Erythroblast (primary cell): ENCODE measurements at regions not wholly inside any gene's neighbourhood (a gene's known extent, or its start where the extent isn't known, plus 50 kb on each side); places are given as distances from the start of the nearest gene placed in this dataset.

Source experiments
- DNase-seq, 2 experiments: peaks; one replicate each; lab custom pipeline; 2025; lab: John Stamatoyannopoulos, UW
- GATA1 ChIP-seq: IDR thresholded peaks from 2 replicates; pipeline ENCODE4 v1.6.1; 2011; ENCODE audit warnings: low read depth, mild to moderate bottlenecking, control low read depth, low read length, moderate library complexity
- POLR2A ChIP-seq: IDR thresholded peaks from 2 replicates; pipeline ENCODE4 v1.6.1; 2011; ENCODE audit warnings: mild to moderate bottlenecking, low read length

DNA sequence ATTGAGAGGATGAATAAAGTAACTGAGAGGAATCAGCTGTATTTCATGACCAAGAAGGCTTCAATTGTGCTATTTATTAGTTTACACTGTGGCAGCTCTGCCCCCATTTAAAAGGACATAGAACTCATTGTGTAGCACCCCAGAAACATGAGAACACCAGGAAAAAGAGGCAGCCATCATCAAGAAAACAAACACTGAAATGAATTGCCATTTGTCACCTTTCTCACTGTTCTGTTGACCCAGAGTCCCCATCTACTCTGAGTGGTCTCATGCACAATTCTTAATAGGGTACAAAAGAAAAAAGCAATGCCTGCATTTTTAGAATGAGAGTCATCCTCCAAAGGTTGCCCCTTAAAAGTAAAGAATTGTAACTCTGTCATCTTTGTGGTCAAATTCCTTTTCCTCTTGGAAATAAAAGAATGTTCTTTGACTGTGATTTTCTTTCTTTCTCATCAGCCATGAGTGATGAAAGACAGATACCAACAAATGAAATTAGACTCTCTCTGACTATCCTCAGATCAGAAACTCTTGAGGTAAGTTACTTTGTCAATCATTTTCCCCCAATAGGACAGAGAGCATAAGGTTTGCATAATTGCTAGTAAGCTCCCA, 1941.9 kb upstream of the PIK3C3 start:
- no peak for DNase-seq
- TF ChIP-seq GATA1, result no peak
- TF ChIP-seq POLR2A, result no peak

DNA sequence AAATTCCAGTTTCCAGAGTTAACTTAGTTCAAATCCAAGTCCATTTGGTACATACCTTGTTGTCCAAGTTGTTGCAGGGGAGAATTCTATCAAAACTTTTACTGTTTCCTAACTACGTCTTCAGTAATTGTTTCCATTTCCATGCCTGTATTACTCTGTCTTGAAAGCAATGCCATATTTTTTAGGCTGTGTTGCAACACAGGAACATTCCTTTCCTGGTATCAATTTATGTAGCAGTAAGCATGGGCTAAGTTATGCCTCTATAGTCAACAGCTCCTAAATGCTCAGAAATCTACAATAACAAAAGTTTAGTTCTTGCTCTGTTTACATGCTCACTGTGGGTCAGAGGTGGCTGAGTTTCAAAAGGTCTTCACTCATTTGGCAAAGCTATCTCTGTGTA, 1943.8 kb upstream of the PIK3C3 start:
- no peak for DNase-seq
- TF ChIP-seq GATA1 (no peak), POLR2A (no peak)

DNA sequence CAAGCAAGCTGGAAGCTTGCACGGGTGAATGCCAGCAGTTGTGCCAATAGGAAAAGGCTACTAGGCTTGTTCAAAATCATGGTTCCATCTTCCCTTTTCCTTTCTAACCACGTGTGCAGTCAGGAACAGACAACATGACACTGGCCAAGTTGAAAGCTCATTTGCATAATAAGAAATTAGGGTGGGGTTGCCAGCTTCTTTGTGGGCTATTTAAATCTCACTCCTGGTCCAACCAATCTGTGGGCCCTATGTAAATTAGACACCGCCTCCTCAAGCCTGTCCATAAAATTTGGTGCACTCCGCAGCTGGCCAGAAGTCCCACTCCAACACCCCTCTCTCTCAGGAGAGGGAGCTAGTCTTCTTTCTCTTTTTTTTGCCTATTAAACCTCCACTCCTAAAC, 1948.4 kb upstream of the PIK3C3 start:
- TF ChIP-seq GATA1, result no peak
- no peak for TF ChIP-seq POLR2A
- no peak for DNase-seq

DNA sequence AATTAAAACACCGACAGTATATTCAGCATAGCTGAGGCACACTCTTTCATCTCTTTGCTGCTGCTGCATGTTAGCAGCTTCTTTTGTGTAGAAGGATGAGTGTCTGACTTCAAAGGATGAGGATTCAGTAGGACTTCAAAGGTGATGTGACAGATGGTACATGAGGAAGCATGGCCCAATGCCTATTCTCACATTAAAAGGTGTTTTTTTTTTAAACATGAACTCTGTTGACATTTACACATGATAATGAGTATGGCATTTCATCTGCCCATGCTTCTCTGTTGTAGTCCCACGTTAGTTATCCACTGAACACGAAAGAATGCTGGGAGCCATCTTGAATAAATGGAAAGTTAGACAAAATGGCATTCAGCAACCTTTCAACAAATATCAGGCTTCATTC, 1950.8 kb upstream of the PIK3C3 start:
- DNase-seq, result no peak
- TF ChIP-seq GATA1, result no peak
- no peak for TF ChIP-seq POLR2A

DNA sequence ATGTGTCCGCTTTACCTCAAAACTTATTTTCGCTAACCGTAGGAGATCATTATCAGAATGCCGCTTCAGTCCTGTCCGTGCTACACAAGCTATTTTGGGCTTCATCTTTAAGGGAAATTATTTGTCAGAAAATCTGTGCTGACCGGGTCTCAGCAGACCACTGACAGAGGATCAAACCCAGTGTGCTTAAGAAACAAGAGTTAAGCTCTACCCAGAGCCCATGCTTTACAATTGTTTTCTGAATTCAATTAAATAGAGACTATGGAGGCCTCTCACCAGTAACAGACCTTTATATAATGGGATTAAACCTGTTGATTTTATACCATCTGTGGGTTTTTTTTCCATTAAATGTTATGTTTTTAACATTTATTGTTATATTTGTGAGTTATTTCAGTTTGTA, 1956.7 kb upstream of the PIK3C3 start:
- no peak for TF ChIP-seq POLR2A
- TF ChIP-seq GATA1, result no peak

DNA sequence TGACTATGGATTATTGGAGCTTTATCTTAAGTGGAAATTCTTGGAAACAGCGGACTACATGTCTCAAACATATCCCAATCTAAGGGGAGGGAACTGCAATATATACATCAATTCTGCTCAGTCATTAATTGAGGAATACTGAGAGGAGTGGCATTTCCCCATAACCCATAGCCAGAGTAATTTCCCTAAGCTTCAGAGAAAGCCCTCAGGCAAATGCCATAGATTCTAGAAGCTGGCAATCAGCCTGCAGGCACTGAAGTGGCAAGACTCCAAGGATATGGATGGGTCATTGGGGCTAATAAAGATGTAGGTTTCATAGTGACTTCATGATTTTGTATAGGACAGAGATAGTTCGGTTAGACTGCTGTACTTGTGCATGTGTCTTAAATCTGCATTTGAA, 1960.5 kb upstream of the PIK3C3 start:
- TF ChIP-seq GATA1, result no peak
- TF ChIP-seq POLR2A, result no peak
- DNase-seq, result no peak

More for the DNA sequence above, 1956.7 kb upstream of the PIK3C3 start:
- DNase-seq, result no peak

DNA sequence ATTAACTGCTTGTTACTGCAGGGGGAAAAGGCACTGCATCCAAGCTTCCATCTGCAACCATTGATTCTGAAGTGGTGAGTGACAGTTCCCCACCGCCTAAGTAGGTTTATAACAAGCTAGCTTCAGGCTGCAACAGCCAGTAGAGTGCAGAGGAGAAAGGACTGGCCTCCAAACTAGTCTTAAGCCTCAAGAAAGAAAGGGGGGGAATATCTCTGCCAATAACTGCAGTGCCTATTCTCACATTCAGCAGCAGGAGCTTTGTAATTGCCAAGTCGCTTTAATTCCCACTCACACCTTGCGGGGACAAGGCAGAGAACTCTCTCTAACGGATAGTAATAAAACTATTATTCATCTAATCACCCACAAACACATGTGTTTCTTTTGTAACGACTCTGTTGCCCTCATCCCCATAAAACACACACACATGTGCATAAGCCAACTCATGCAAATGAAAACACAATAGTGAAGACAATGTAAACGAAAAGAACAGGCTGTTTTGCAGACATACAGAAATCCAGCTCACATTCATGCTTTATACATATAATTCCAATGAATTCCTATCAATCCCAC, 1963.3 kb upstream of the PIK3C3 start:
- TF ChIP-seq POLR2A (no peak), GATA1 (no peak)

DNA sequence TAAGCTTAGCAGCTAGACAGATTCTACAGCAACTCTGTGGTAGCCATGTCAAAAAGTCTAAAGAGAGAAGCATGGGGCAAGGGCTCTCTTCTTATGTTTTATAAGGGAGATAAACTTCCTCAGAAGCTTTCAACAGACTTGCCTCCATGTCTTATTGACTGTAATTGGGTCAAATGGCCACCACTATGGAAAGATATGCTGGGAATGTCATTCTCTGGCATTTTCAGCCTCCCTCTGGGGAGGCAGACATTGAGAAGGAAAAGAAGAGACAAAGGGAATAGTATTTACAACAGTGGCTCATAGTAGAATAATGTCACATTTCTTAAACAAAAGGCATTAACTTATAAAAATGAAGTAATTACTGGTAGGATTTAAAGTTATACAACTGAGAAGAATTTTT, 1964.5 kb upstream of the PIK3C3 start:
- TF ChIP-seq POLR2A (no peak), GATA1 (no peak)
- DNase-seq, result no peak

More for the DNA sequence above, 1963.3 kb upstream of the PIK3C3 start:
- no peak for DNase-seq

DNA sequence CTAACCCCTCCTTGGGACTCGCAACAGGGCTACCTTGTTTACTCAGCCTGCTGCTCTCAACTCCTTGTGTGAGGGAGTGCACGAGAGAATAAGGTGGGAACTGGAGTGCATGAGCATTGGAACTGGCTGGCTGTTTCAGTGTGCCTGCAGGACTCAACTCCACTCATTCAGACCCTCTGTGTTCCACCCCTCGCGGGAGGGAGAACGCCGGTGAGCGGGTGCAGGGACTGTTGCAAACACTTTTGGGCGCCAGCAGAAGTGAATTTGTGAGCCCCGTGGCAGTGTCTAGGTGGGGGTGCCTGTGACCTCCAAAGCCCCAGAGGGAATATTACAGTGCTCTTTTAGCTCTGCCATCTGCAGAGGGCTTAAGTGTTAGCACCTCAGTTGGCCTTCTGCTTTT, 1978.3 kb upstream of the PIK3C3 start:
- no peak for DNase-seq
- TF ChIP-seq GATA1 (no peak), POLR2A (no peak)

DNA sequence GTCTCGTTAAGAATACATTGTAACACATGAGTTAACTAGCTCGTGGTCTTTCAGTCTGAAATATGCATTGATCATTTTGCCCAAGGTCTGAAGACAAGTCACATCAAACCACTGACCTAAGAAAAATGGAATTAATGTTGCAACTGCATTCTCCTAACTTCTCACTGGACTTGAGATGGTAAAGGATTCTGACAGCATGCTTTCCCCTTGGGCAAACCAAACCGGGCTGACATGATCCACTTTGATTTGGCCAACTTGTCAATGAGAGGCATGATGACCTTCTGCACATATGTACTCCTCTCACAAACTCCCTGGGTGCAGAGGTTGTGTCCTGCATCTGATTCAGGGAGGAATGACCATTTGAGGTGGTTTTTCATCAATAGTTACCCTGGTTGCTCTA, 1982.5 kb upstream of the PIK3C3 start:
- TF ChIP-seq POLR2A (no peak), GATA1 (no peak)
- no peak for DNase-seq

DNA sequence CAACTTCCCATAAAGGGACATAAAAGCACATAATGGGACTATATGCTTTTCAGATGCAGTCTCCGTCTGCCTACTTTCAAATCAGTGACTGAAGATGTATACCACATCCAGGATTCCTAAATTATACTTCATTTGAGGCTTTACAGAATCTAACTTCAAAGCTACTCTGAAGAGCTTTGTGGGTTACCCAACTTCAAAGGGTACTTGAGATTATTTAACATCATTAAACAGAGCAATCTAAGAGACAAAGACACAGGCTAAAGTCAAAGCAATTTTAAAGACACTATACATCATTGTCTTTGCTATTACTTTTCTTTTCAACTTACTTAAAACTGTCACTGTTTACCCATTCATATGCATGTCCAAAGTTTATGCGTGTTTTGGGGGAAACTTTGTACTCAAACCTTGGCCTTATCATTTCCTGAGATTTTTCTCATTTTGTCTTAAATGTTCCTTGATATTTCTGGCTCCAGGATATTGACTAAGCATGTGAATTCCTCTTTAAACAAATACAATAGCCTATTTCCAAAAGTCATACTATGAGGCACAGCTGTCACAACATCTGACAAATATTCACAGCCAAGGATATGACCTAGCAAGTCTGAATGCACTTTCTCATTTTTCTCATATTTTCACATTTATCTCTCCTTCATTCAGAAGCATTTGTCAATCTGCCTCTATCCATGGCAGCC, 1985.1 kb upstream of the PIK3C3 start:
- TF ChIP-seq GATA1, result no peak
- TF ChIP-seq POLR2A, result no peak
- DNase-seq, result no peak

DNA sequence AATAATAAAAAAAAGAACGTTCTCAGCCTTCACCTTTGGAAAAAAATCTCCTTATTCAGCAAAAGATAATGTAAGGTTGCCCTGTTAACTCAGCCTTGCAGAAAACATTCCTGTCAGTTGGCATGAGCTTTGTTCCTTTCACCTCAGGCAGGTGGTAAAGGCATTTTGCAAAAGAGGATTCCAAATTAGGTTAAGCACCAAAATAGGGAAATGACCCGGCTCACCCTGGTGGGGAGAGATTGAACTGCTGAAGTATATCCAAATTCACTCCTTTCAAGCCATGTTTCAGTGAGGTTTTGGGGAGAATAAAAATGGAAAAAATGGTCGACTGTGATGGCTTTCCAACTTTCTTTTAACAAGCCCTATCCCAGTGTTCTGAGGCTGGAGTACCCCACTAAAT, 1988.8 kb upstream of the PIK3C3 start:
- peak in 1 of 2 experiments; percentile 10 for DNase-seq
- TF ChIP-seq POLR2A (no peak), GATA1 (no peak)

DNA sequence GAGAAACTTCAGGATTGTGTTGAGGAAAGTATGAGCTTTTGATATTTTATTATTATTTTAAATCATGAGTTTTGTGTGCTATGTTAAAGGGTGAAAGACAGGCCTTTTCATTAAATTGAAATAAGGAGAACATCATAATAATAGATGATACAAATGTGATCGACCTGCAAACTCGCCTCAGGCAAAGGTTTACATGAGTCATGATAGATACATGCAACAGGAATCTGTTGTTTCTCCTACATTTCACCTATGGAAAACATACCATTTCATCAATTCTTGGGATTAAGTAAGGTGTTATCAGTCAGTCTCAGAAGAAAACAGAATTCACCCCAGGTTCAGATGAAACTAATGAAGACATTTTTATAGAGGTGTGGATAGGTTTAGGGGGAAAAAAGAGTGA, 1992.5 kb upstream of the PIK3C3 start:
- no peak for TF ChIP-seq POLR2A
- TF ChIP-seq GATA1, result no peak
- DNase-seq, result no peak

DNA sequence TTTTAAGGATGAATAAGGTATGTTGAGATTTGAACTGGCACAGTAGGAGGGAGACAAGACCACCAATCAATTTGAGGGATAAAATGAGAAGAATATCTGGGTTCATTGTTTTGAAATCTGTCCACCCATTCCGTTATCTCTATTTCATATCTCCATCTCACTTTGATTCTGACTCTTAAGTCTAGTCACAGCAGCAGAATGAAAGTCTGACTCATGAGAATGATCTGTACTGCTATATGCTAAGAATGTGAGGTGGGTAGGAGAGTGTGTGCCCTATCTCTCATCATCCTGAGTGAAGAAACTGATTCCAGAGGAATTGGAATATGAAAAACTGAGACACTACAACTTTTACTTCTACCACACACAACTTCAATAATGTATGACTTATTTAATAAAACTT, 1994.5 kb upstream of the PIK3C3 start:
- TF ChIP-seq GATA1, result no peak
- no peak for TF ChIP-seq POLR2A
- no peak for DNase-seq
